ENCODE measurements at regions not wholly inside any gene's neighbourhood (a gene's known extent, or its start where the extent isn't known, plus 50 kb on each side); places are given as distances from the start of the nearest gene placed in this dataset.
A peak's percentile ranks its signal among the peaks of the same experiment; 100 is the strongest.

DNA sequence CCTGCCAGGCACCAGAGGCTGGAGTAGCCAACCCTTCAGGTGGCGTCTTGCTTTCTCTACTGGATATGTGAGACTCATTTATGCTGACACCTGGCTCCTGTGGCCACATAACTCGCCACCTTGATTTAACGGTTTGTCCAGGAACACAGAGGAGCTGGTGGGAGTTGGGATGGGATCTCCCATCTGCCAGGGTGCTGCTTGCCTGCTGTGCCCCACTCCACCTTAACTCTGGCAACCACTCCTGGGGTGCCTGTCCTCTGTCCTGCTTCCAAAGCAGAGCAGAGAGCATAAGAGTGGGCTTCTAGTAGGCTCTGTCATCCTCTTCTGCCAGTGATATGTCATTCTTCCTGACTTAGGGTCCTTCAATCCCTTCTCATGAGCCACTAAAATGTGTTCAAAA is 63.4 kb upstream of the ZNF423 start:
- no peak for DNase-seq (ENCODE audit: low read depth in 1 of 2, low spot score in 1 of 2)
- H3K27ac ChIP-seq: no peak overlapping the region
- no peaks in the 10 kb centered on the region for H3K9me3 ChIP-seq (ENCODE audit: low read depth)
- H3K27me3 ChIP-seq: no peaks in the 10 kb centered on the region
- TF ChIP-seq, protein P1, sequence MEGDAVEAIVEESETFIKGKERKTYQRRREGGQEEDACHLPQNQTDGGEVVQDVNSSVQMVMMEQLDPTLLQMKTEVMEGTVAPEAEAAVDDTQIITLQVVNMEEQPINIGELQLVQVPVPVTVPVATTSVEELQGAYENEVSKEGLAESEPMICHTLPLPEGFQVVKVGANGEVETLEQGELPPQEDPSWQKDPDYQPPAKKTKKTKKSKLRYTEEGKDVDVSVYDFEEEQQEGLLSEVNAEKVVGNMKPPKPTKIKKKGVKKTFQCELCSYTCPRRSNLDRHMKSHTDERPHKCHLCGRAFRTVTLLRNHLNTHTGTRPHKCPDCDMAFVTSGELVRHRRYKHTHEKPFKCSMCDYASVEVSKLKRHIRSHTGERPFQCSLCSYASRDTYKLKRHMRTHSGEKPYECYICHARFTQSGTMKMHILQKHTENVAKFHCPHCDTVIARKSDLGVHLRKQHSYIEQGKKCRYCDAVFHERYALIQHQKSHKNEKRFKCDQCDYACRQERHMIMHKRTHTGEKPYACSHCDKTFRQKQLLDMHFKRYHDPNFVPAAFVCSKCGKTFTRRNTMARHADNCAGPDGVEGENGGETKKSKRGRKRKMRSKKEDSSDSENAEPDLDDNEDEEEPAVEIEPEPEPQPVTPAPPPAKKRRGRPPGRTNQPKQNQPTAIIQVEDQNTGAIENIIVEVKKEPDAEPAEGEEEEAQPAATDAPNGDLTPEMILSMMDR (IDR thresholded peaks at IDR 0.05; ENCODE audit: low read depth, low read length): no peak
- no peak overlapping the region for H3K4me3 ChIP-seq
- no peaks in the 10 kb centered on the region for H3K4me1 ChIP-seq (ENCODE audit: low read depth)
- no peaks in the 10 kb centered on the region for H3K36me3 ChIP-seq

DNA sequence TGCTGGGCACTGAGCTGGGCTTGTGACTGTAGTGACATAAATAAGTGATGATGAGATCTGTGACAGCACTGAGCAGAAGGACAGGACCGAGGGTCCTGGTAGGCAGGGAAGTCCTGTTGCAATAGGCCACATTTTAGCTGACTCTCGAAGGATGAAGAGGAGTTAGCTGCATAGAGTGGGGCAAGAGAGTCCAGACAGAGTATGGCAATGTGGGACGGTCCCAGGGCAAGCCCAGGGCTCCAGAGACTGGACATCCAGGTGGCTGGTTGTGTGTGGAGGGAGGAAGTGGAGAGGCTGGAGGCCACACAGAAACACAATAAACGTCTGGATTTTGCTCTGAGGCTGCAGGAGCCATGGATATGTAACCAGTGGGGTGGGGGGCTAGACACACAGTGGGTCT is 64.5 kb upstream of the ZNF423 start:
- Histone ChIP-seq H3K27ac (no peak overlapping the region), H3K36me3 (no peaks in the 10 kb centered on the region), H3K9me3 (ENCODE audit: low read depth) (no peaks in the 10 kb centered on the region), H3K27me3 (no peaks in the 10 kb centered on the region), H3K4me1 (ENCODE audit: low read depth) (no peaks in the 10 kb centered on the region), H3K4me3 (no peak overlapping the region)
- DNase-seq (ENCODE audit: low read depth in 1 of 2, low spot score in 1 of 2): no peak
- TF ChIP-seq, protein P1 (IDR thresholded peaks at IDR 0.05; ENCODE audit: low read depth, low read length): no peak

DNA sequence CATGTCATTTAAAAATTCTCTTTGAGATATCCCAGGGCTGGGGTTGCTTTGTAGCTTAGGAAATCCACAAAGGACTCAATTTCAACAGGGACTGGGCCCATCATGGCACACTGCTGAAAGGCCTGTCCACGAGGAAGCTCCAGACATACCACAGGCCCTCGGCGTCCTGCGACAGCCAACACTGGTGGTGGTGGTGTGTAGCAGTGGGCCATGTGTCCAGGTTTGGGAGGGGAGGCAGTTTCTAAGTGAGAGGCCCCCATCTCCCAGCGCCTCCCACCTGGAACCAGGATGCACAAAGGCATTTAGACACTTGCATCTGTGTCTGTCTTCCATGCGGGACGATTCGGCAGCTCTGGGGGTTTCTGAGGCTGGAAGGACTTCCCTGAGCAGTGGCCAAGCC is 65.2 kb upstream of the ZNF423 start:
- Histone ChIP-seq H3K36me3 (no peaks in the 10 kb centered on the region), H3K27me3 (no peaks in the 10 kb centered on the region), H3K4me3 (no peak overlapping the region), H3K9me3 (ENCODE audit: low read depth) (no peaks in the 10 kb centered on the region), H3K4me1 (ENCODE audit: low read depth) (no peaks in the 10 kb centered on the region), H3K27ac (no peak overlapping the region)
- no peak for DNase-seq (ENCODE audit: low read depth in 1 of 2, low spot score in 1 of 2)
- TF ChIP-seq, protein P1 (IDR thresholded peaks at IDR 0.05; ENCODE audit: low read depth, low read length): no peak

- Histone ChIP-seq H3K36me3 (no peaks in the 10 kb centered on the region), H3K27me3 (no peaks in the 10 kb centered on the region), H3K4me3 (no peak overlapping the region), H3K9me3 (ENCODE audit: low read depth) (no peaks in the 10 kb centered on the region), H3K27ac (no peak overlapping the region), H3K4me1 (ENCODE audit: low read depth) (no peaks in the 10 kb centered on the region)
- DNase-seq (ENCODE audit: low read depth in 1 of 2, low spot score in 1 of 2): peak; percentile 69 to 78
- TF ChIP-seq, protein P1 (IDR thresholded peaks at IDR 0.05; ENCODE audit: low read depth, low read length): peak; percentile 66
These were observed 66.0 kb upstream of the ZNF423 start for GRCh38 chr16:49921791-49922456.

GRCh38 chr16:49923411-49923810 is 67.5 kb upstream of the ZNF423 start:
- TF ChIP-seq, protein P1 (IDR thresholded peaks at IDR 0.05; ENCODE audit: low read depth, low read length): no peak
- no peak for DNase-seq (ENCODE audit: low read depth in 1 of 2, low spot score in 1 of 2)
- H3K27ac ChIP-seq: no peak overlapping the region
- no peaks in the 10 kb centered on the region for H3K4me1 ChIP-seq (ENCODE audit: low read depth)
- H3K9me3 ChIP-seq (ENCODE audit: low read depth): no peaks in the 10 kb centered on the region
- H3K27me3 ChIP-seq: no peaks in the 10 kb centered on the region
- H3K36me3 ChIP-seq: no peaks in the 10 kb centered on the region
- no peak overlapping the region for H3K4me3 ChIP-seq

Measured in cardiac muscle cell (in vitro differentiated cells and primary cell).